HepG2 (cell line): ENCODE measurements at regions not wholly inside any gene's neighbourhood (a gene's known extent, or its start where the extent isn't known, plus 50 kb on each side); places are given as distances from the start of the nearest gene placed in this dataset.

Experiments
- ATAC-seq: fragments of 200-7000 bp; cut with Tn5 transposase; 3 replicates; pipeline ENCODE4 v1.9.1; 2020; ENCODE audit warnings: mild to moderate bottlenecking, moderate library complexity
- BruUV-seq: library from RNA; stranded (reverse); fragments of 400-500 nt; replicated peaks from 2 replicates; lab custom pipeline; 2021; lab: Mats Ljungman, UMichigan
- CTCF ChIA-PET: fragments of 300-600 bp; formaldehyde crosslinking; extraction: SDS; loops from one replicate; lab custom pipeline; 2021; ENCODE audit warnings: low total read pairs, inconsistent platforms, low intra/inter-chr PET ratio; lab: Yijun Ruan, JAX
- POLR2A ChIA-PET: fragments of 350-600 bp; sonication (Branson Sonifier 250); formaldehyde crosslinking; loops from one replicate; lab custom pipeline; 2020; ENCODE audit warnings: antibody characterized with exemption, inconsistent platforms; lab: Yijun Ruan, JAX
- DNase-seq: peaks from one replicate; pipeline ENCODE4 v3.0.0-alpha.2; 2015; ENCODE audit warnings: low spot score
- FAIRE-seq: peaks from 3 replicates; lab custom pipeline; 2011; peaks lifted over from hg19 to GRCh38; lab: Jason Lieb, UNC
- H2AFZ ChIP-seq: one replicate; pipeline ENCODE4 v1.6.1; 2011; ENCODE audit warnings: low read length, inconsistent platforms
- H3K27ac ChIP-seq: fragments of 300-600 bp; 3 replicates; pipeline ENCODE4 v1.8.0; 2011; ENCODE audit warnings: mixed run types, mild to moderate bottlenecking, mixed read lengths, low read length, inconsistent platforms; ENCODE audit not compliant: insufficient read depth; ENCODE audit errors: extremely low read length
- H3K27me3 ChIP-seq, 2 experiments: fragments of 200-600 bp in 1 of 2; 2 replicates in 1 of 2; 3 replicates in 1 of 2; pipeline versions ENCODE4 v1.6.0 to v1.8.0; 2011; ENCODE audit warnings: low read length in 2 of 2, mild to moderate bottlenecking in 2 of 2, moderate library complexity in 2 of 2, inconsistent platforms in 1 of 2; ENCODE audit not compliant: insufficient read depth in 2 of 2, control insufficient read depth in 1 of 2
- H3K36me3 ChIP-seq, 2 experiments: fragments of 200-600 bp in 1 of 2; replicated peaks in 1 of 2; 2 replicates in 1 of 2; 3 replicates in 1 of 2; pipeline versions ENCODE4 v1.5.1 to v1.8.0; 2011; ENCODE audit warnings: low read length in 2 of 2, inconsistent platforms in 1 of 2; ENCODE audit not compliant: insufficient read depth in 2 of 2, control insufficient read depth in 1 of 2
- H3K4me1 ChIP-seq: 2 replicates; pipeline ENCODE4 v1.5.1; 2012; ENCODE audit warnings: low read length, inconsistent platforms; ENCODE audit not compliant: insufficient read depth
- H3K4me2 ChIP-seq: 2 replicates; pipeline ENCODE4 v1.6.0; 2011; ENCODE audit warnings: low read depth, low read length, inconsistent platforms
- H3K4me3 ChIP-seq, 3 experiments: fragments of 200-600 bp in 1 of 3; sonication (generic), shearing (Covaris generic) in 1 of 3; replicated peaks in 1 of 3; 2 replicates each; pipeline ENCODE4 v1.5.1; 2011 to 2016; ENCODE audit warnings: low read length in 3 of 3, inconsistent platforms in 2 of 3, low read depth in 2 of 3, mild to moderate bottlenecking in 2 of 3, control low read depth in 1 of 3, mixed read lengths in 1 of 3; ENCODE audit not compliant: insufficient read depth in 1 of 3
- H3K79me2 ChIP-seq: one replicate; pipeline ENCODE4 v1.6.1; 2011; ENCODE audit warnings: low read length, inconsistent platforms; ENCODE audit not compliant: insufficient read depth
- H3K9ac ChIP-seq: 2 replicates; pipeline ENCODE4 v1.6.0; 2011; ENCODE audit warnings: mild to moderate bottlenecking, low read depth, low read length, inconsistent platforms; ENCODE audit not compliant: insufficient read depth
- H3K9me3 ChIP-seq: 2 replicates; pipeline ENCODE4 v1.5.1; 2012; ENCODE audit warnings: mild to moderate bottlenecking, low read length
- H4K20me1 ChIP-seq: 2 replicates; pipeline ENCODE4 v1.6.0; 2011; ENCODE audit warnings: inconsistent platforms, mild to moderate bottlenecking, low read length, moderate library complexity; ENCODE audit not compliant: insufficient read depth
- DBP ChIP-seq: sonication (generic); formaldehyde crosslinking; IDR thresholded peaks from 2 replicates; pipeline ENCODE4 v1.4.0; 2020; ENCODE audit warnings: missing genetic modification reagents; ENCODE audit errors: not compliant biosample characterization
- FOSL2 ChIP-seq: sonication (generic); formaldehyde crosslinking; IDR thresholded peaks from 2 replicates; pipeline ENCODE4 v1.4.0; 2020; ENCODE audit warnings: missing genetic modification reagents
- SMAD9 ChIP-seq: sonication (generic); formaldehyde crosslinking; IDR thresholded peaks from 2 replicates; pipeline ENCODE4 v1.5.1; 2020; ENCODE audit warnings: mild to moderate bottlenecking, missing genetic modification reagents
- ZBTB10 ChIP-seq: sonication (generic); formaldehyde crosslinking; IDR thresholded peaks from 2 replicates; pipeline ENCODE4 v1.4.0; 2020; ENCODE audit warnings: missing genetic modification reagents, borderline replicate concordance
- ZNF24 ChIP-seq: fragments of 450-650 bp; IDR thresholded peaks from 2 replicates; pipeline ENCODE4 v1.6.1; 2017; ENCODE audit warnings: antibody characterized with exemption, mild to moderate bottlenecking
- ZNF547 ChIP-seq: sonication (generic); formaldehyde crosslinking; IDR thresholded peaks from 2 replicates; pipeline ENCODE4 v1.5.1; 2020; ENCODE audit warnings: mild to moderate bottlenecking, missing genetic modification reagents
- ZNF567 ChIP-seq: sonication (generic); formaldehyde crosslinking; IDR thresholded peaks from 2 replicates; pipeline ENCODE4 v1.8.1; 2023; ENCODE audit warnings: mild to moderate bottlenecking, missing genetic modification reagents, borderline replicate concordance
- ZNF589 ChIP-seq: sonication (generic); formaldehyde crosslinking; conservative IDR thresholded peaks from 2 replicates; pipeline ENCODE4 v1.8.0; 2022; ENCODE audit warnings: mild to moderate bottlenecking, moderate library complexity, missing genetic modification reagents
- ZSCAN20 ChIP-seq: sonication (generic); formaldehyde crosslinking; IDR thresholded peaks from 2 replicates; pipeline ENCODE4 v1.4.0; 2020; ENCODE audit warnings: missing genetic modification reagents, mild to moderate bottlenecking, borderline replicate concordance
- WGBS: methylation state at CpG from one replicate; pipeline ENCODE4 v1.1.6; 2017; ENCODE audit warnings: low lambda C conversion rate; 5-methylcytosine and 5-hydroxymethylcytosine counted together
- in situ Hi-C: cut with HindIII; loops from 2 replicates; pipeline ENCODE4 v1.10.0; 2017; ENCODE audit warnings: low pct_unique_long_range_greater_than_20kb; ENCODE audit not compliant: extremely low pct_ligation_motif_present
- intact Hi-C: fragments of 100-400 bp; cut with micrococcal nuclease; formaldehyde crosslinking; loops from one replicate; pipeline ENCODE4 v1.10.0; 2022; ENCODE audit not compliant: unreplicated experiment

GRCh38 chr22:19592464-19592863, 68.3 kb upstream of the CLDN5 start:
- no peaks in the 10 kb centered on the region for H3K79me2 ChIP-seq
- TF ChIP-seq ZNF589 (CRISPR knock-in tag) (no peak), DBP (CRISPR knock-in tag) (no peak), SMAD9 (CRISPR knock-in tag) (no peak), ZNF24 (no peak), FOSL2 (CRISPR knock-in tag) (no peak), ZNF547 (CRISPR knock-in tag) (no peak), ZBTB10 (CRISPR knock-in tag) (no peak), ZNF567 (CRISPR knock-in tag) (no peak), ZSCAN20 (CRISPR knock-in tag) (no peak)
- no peak overlapping the region for H3K4me2 ChIP-seq
- in situ Hi-C loops: no loop called here
- no peak for DNase-seq
- intact Hi-C loops: no loop called here
- ChIA-PET POLR2A (no interaction called here), CTCF (no interaction called here)
- H2AFZ ChIP-seq: no peak overlapping the region
- H3K9me3 ChIP-seq: no peaks in the 10 kb centered on the region
- no peak for FAIRE-seq
- no TSS peak for BruUV-seq
- H4K20me1 ChIP-seq: no peaks in the 10 kb centered on the region
- H3K9ac ChIP-seq: no peak overlapping the region
- 65% methylated on average over 4 of the region's 4 CpGs for WGBS
- H3K4me3 ChIP-seq: no peak overlapping the region
- peaks cover 2 to 28% of the 10 kb centered on the region in 2 experiments; a peak in 2 of 5 replicates for H3K27me3 ChIP-seq
- no peak overlapping the region for H3K27ac ChIP-seq
- no peaks in the 10 kb centered on the region for H3K36me3 ChIP-seq
- H3K4me1 ChIP-seq: peaks cover 10% of the 10 kb centered on the region
- no peak for ATAC-seq
